ENCODE measurements at regions not wholly inside any gene's neighbourhood (a gene's known extent, or its start where the extent isn't known, plus 50 kb on each side); places are given as distances from the start of the nearest gene placed in this dataset.

GRCh38 chr2:240291337-240292034 is 144.0 kb upstream of the GPC1 start:
- no peak overlapping the region for H3K27ac Mint-ChIP-seq
- DNase-seq (ENCODE audit: low spot score in 2 of 2) (no peak), ATAC-seq (ENCODE audit: low read depth) (no peak)
- H3K4me3 Mint-ChIP-seq, result no peak overlapping the region
- H3K9me3 Mint-ChIP-seq, result no peaks in the 10 kb centered on the region
- peaks cover 2% of the 10 kb centered on the region for H3K27me3 Mint-ChIP-seq
- no peaks in the 10 kb centered on the region for H3K36me3 Mint-ChIP-seq
- H3K4me1 Mint-ChIP-seq, result no peaks in the 10 kb centered on the region

DNA sequence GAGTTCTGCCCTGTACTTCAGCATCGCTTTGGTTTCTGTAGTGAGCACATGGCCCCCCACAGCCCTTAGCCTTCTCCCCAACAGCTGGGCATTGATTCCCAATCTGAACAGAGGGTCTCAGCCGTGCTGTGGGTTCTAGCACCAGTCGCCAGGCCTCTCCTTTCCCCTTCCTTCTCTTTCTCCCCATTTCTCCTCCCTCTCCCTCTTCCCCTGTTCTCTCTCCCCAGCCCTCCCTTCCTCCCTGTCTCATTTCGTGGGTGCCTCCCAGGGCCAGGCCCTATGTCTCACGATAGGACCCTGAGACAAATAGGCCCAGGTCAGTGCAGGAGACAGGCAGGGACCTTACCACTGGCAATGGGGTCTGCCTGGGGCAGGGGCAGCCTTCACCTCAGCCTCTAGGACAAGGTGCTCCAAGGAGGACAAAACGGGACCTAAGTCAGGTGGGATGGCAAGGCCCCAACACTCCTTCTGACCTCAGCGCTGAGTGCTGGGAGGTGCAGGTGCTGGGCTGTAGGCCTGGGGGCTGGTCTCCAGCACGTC is 143.4 kb upstream of the GPC1 start:
- no peaks in the 10 kb centered on the region for H3K9me3 Mint-ChIP-seq
- no peak overlapping the region for H3K27ac Mint-ChIP-seq
- H3K4me3 Mint-ChIP-seq, result no peak overlapping the region
- ATAC-seq (ENCODE audit: low read depth) (no peak), DNase-seq (ENCODE audit: low spot score in 2 of 2) (no peak)
- no peaks in the 10 kb centered on the region for H3K36me3 Mint-ChIP-seq
- peaks cover 2% of the 10 kb centered on the region for H3K27me3 Mint-ChIP-seq
- no peaks in the 10 kb centered on the region for H3K4me1 Mint-ChIP-seq

- no peak overlapping the region for H3K27ac Mint-ChIP-seq
- ATAC-seq (ENCODE audit: low read depth), result no peak
- H3K9me3 Mint-ChIP-seq, result no peaks in the 10 kb centered on the region
- no peaks in the 10 kb centered on the region for H3K4me1 Mint-ChIP-seq
- peaks cover 2% of the 10 kb centered on the region for H3K27me3 Mint-ChIP-seq
- no peak for DNase-seq (ENCODE audit: low spot score in 2 of 2)
- H3K36me3 Mint-ChIP-seq, result no peaks in the 10 kb centered on the region
- H3K4me3 Mint-ChIP-seq, result no peak overlapping the region
These were observed 142.6 kb upstream of the GPC1 start for GRCh38 chr2:240292619-240293525.

GRCh38 chr2:240293557-240294461 is 141.7 kb upstream of the GPC1 start:
- no peak overlapping the region for H3K27ac Mint-ChIP-seq
- peaks cover 2% of the 10 kb centered on the region for H3K27me3 Mint-ChIP-seq
- no peak overlapping the region for H3K4me3 Mint-ChIP-seq
- H3K4me1 Mint-ChIP-seq, result no peaks in the 10 kb centered on the region
- ATAC-seq (ENCODE audit: low read depth), result no peak
- H3K9me3 Mint-ChIP-seq, result no peaks in the 10 kb centered on the region
- no peak for DNase-seq (ENCODE audit: low spot score in 2 of 2)
- no peaks in the 10 kb centered on the region for H3K36me3 Mint-ChIP-seq

DNA sequence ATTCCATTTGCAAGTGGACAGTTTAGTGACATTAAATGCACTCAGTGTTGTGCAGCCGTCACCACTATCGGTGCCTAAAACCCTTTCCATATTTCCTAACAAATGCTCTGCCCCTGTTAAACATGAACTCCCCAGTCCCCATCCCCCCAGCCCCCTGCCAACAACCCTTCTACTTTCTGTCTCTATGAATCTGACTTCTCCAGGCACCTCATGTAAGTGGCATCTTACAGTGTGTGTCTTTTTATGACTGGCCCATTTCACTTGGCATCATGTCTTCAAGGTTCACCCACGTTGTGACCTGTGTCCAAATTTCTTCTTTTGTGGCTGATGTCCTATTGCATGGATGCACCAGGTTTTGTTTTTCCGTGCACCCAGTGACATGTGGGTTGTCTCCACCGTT is 140.9 kb upstream of the GPC1 start:
- no peak overlapping the region for H3K4me3 Mint-ChIP-seq
- no peaks in the 10 kb centered on the region for H3K36me3 Mint-ChIP-seq
- no peaks in the 10 kb centered on the region for H3K4me1 Mint-ChIP-seq
- peaks cover 2% of the 10 kb centered on the region for H3K27me3 Mint-ChIP-seq
- H3K9me3 Mint-ChIP-seq, result no peaks in the 10 kb centered on the region
- no peak for DNase-seq (ENCODE audit: low spot score in 2 of 2)
- no peak overlapping the region for H3K27ac Mint-ChIP-seq
- ATAC-seq (ENCODE audit: low read depth), result no peak

- Mint-ChIP-seq H3K27me3 (peaks cover 5% of the 10 kb centered on the region), H3K27ac (no peak overlapping the region), H3K36me3 (no peaks in the 10 kb centered on the region), H3K4me3 (no peak overlapping the region), H3K9me3 (no peaks in the 10 kb centered on the region), H3K4me1 (no peaks in the 10 kb centered on the region)
- ATAC-seq (ENCODE audit: low read depth), result no peak
- no peak for DNase-seq (ENCODE audit: low spot score in 2 of 2)
These were observed 140.0 kb upstream of the GPC1 start for GRCh38 chr2:240295256-240296103.

- Mint-ChIP-seq H3K27ac (no peak overlapping the region), H3K27me3 (peaks cover 5% of the 10 kb centered on the region), H3K4me3 (no peak overlapping the region), H3K9me3 (no peaks in the 10 kb centered on the region), H3K36me3 (no peaks in the 10 kb centered on the region), H3K4me1 (no peaks in the 10 kb centered on the region)
- ATAC-seq (ENCODE audit: low read depth) (no peak), DNase-seq (ENCODE audit: low spot score in 2 of 2) (no peak)
These were observed 139.4 kb upstream of the GPC1 start for GRCh38 chr2:240296104-240296406.

- Mint-ChIP-seq H3K27ac (no peak overlapping the region), H3K4me1 (no peaks in the 10 kb centered on the region), H3K36me3 (no peaks in the 10 kb centered on the region), H3K27me3 (peaks cover 8% of the 10 kb centered on the region), H3K9me3 (no peaks in the 10 kb centered on the region), H3K4me3 (no peak overlapping the region)
- DNase-seq (ENCODE audit: low spot score in 2 of 2), result no peak
- no peak for ATAC-seq (ENCODE audit: low read depth)
These were observed 138.8 kb upstream of the GPC1 start for GRCh38 chr2:240296476-240297255.

DNA sequence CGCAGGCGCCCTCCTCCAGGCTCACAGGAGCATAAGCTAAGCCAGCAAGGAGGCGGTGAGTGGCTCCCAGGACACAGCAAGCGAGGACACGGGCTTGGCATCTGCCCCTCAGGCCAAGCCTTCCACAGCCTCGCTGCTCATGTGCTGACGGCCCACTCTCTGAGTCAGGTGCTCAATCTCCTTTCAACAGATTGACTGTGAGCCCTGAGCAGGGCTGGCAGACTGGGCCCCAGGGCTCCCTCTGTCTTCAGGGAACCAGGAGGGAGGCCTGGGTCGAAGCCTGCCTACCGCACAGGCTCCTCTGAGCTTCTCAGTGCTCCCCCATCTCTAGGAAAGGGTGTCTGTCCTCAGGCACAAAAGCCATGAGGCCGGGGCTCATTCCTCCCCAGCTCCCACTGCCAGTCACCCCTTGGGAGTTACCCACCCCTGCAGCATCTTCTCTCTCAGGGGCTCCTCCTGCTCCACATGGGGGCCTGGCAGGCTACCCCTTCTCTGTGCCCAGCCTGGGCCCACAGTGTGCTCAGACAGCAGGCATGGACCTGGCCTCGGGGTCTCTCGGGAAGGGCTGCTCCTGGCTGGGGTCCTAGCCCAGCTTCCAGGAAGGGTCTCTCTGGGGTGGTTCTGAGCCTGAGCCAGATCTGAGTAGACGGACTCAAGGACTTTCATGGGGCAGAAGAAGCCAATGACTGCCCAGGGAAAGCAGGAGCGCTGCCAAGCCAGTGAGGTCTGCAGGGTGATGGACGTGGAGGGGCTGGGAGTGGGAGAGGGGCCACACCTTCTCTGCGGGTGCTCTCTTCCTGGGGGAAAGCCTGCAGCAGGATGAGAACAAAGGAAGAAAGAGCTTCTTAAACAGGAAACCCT is 138.0 kb upstream of the GPC1 start:
- H3K4me3 Mint-ChIP-seq, result no peak overlapping the region
- no peak overlapping the region for H3K27ac Mint-ChIP-seq
- H3K36me3 Mint-ChIP-seq, result no peaks in the 10 kb centered on the region
- H3K9me3 Mint-ChIP-seq, result no peaks in the 10 kb centered on the region
- ATAC-seq (ENCODE audit: low read depth), result no peak
- peaks cover 8% of the 10 kb centered on the region for H3K27me3 Mint-ChIP-seq
- H3K4me1 Mint-ChIP-seq, result no peaks in the 10 kb centered on the region
- DNase-seq (ENCODE audit: low spot score in 2 of 2), result no peak

DNA sequence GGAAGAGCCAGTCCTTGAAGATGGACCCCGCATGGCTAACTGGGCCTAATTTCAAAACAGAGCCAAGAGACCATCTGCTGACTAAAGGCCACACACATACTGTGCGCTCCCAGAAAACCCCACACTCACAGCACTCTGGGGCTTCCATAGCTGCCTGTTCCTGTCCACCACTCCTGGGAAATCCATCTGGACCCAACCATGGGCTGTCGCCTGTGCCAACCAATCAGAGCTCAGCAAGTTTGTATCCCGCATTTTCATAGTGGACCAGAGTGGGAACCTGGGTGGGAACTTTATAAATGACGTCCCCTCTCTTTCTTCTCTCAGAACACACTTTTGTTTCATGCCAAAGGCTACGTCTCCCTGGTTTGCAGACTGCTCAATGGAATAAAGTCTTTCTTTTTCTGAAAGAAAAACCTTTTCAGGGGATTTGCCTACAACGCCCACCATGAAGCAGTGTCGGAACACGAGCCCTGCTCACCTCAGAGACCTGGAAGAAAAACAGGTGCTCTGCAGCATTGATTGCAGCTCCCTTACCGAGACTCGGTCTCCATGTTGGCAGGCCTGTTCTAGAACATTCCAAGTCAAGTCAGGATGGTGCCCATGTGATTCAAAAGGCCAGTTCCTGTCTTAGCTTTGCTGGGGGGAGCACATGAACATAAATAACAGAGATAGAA is 137.2 kb upstream of the GPC1 start:
- H3K36me3 Mint-ChIP-seq, result no peaks in the 10 kb centered on the region

DNA sequence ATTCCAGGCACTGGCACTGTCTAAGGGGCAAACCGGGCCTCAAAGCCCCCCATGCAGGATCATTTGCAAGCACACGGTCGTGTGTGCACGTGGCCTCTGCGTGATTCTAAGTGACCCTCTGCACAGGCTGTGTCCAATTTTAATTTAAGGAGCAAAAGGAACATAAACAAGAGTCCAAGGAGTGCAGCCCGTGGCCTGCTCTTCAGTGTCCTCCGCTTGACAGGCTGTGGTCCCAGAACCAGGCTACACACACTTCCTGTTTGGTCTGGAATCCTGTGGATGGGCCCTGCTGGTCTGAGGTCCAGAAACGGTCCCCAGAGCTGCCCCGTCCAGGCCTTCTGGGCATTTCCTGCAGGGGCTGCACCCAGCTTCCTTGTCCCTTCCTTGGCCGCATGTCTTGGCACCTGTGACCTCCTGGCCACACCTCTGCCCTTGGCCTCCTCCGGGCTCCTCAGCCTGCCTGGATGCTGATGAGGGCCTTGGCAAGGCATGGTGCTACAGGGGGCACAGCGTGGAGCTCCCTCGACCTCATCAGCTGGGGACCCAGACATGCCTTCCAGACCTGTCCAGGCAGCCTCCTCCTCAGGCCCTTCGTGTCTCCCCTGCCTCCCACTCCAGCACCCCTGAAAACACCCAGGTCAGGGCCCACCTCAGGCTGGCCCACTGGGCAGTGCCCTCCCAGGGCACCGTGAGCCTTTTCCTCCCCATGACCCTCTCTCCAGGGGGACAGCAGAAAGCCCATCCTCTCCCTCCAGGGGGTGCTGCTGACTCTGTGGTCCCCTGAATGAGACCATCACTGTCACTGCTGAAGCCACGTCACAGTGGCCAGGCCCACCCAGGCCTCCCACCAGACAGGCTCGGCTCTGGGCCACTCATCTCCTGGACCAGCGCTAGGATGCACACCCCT is 136.4 kb upstream of the GPC1 start:
- Mint-ChIP-seq H3K27ac (no peak overlapping the region), H3K4me3 (no peak overlapping the region), H3K27me3 (peaks cover 11% of the 10 kb centered on the region), H3K36me3 (no peaks in the 10 kb centered on the region), H3K4me1 (no peaks in the 10 kb centered on the region), H3K9me3 (no peaks in the 10 kb centered on the region)
- no peak for ATAC-seq (ENCODE audit: low read depth)
- no peak for DNase-seq (ENCODE audit: low spot score in 2 of 2)

More for the DNA sequence above, 137.2 kb upstream of the GPC1 start:
- H3K4me3 Mint-ChIP-seq, result no peak overlapping the region
- H3K4me1 Mint-ChIP-seq, result no peaks in the 10 kb centered on the region
- ATAC-seq (ENCODE audit: low read depth) (no peak), DNase-seq (ENCODE audit: low spot score in 2 of 2) (no peak)
- H3K27ac Mint-ChIP-seq, result no peak overlapping the region
- peaks cover 8% of the 10 kb centered on the region for H3K27me3 Mint-ChIP-seq
- H3K9me3 Mint-ChIP-seq, result no peaks in the 10 kb centered on the region

All from memory B cell (primary cell).